GM12874 (cell line): ENCODE measurements at regions not wholly inside any gene's neighbourhood (a gene's known extent, or its start where the extent isn't known, plus 50 kb on each side); places are given as distances from the start of the nearest gene placed in this dataset.

Experiments used
- CTCF ChIP-seq: IDR thresholded peaks from 2 replicates; pipeline ENCODE4 v1.5.1; 2011; ENCODE audit warnings: low read depth, mild to moderate bottlenecking, control low read depth, low read length, moderate library complexity; ENCODE audit not compliant: insufficient read depth

- peak; percentile 18; the same call in 1 of the 2 replicates for TF ChIP-seq CTCF
Measured at GRCh38 chr3:130155464-130155863, 73.8 kb downstream of the ALG1L2 start.

GRCh38 chr3:130227540-130227939 is 117.9 kb upstream of the COL6A5 start:
- no peak for TF ChIP-seq CTCF

GRCh38 chr3:130242850-130243569 is 102.5 kb upstream of the COL6A5 start:
- TF ChIP-seq CTCF, result peak; percentile 17; the same call in 1 of the 2 replicates

GRCh38 chr3:130243808-130244207 is 101.7 kb upstream of the COL6A5 start:
- no peak for TF ChIP-seq CTCF

- TF ChIP-seq CTCF, result no peak
Measured at GRCh38 chr3:130250982-130251381, 94.5 kb upstream of the COL6A5 start.

GRCh38 chr3:130255442-130255841 is 90.0 kb upstream of the COL6A5 start:
- TF ChIP-seq CTCF, result no peak

GRCh38 chr3:130256821-130257340 is 88.6 kb upstream of the COL6A5 start:
- TF ChIP-seq CTCF, result no peak
